ENCODE measurements at regions not wholly inside any gene's neighbourhood (a gene's known extent, or its start where the extent isn't known, plus 50 kb on each side); places are given as distances from the start of the nearest gene placed in this dataset.

DNA sequence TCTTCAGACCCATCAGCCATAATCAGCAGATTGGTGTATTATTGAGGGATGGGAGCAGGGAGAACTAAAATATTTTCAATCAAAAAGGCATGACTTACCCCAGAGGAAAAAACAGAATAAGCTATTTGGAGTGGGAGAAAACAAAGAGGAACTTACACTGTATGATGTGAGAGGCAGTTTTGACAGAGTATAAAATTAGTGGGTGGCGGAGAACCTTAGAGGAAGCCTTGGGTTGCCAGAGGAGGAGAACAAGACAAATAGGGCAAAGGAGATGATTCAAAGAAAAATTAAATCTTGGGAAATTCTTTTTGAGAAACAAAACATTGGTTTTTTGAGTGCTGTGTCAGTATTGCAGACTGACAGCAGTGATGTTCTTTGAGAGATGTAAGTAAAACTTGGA lies 285.0 kb downstream of the C11orf87 start:
- TF ChIP-seq EP300 (IDR thresholded peaks at IDR 0.05), result no peak
- TF ChIP-seq, protein P1, sequence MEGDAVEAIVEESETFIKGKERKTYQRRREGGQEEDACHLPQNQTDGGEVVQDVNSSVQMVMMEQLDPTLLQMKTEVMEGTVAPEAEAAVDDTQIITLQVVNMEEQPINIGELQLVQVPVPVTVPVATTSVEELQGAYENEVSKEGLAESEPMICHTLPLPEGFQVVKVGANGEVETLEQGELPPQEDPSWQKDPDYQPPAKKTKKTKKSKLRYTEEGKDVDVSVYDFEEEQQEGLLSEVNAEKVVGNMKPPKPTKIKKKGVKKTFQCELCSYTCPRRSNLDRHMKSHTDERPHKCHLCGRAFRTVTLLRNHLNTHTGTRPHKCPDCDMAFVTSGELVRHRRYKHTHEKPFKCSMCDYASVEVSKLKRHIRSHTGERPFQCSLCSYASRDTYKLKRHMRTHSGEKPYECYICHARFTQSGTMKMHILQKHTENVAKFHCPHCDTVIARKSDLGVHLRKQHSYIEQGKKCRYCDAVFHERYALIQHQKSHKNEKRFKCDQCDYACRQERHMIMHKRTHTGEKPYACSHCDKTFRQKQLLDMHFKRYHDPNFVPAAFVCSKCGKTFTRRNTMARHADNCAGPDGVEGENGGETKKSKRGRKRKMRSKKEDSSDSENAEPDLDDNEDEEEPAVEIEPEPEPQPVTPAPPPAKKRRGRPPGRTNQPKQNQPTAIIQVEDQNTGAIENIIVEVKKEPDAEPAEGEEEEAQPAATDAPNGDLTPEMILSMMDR (IDR thresholded peaks at IDR 0.05), result no peak
- TF ChIP-seq POLR2AphosphoS5 (IDR thresholded peaks at IDR 0.05), result no peak
